ENCODE measurements at regions not wholly inside any gene's neighbourhood (a gene's known extent, or its start where the extent isn't known, plus 50 kb on each side); places are given as distances from the start of the nearest gene placed in this dataset.

- H3K36me3 ChIP-seq (ENCODE audit: low read depth, missing control alignments), result no peaks in the 10 kb centered on the region
- no peak overlapping the region for H3K4me3 ChIP-seq
- no peaks in the 10 kb centered on the region for H3K9me3 ChIP-seq
- intact Hi-C loops (cut with DNase I; ENCODE audit: low total_unique reads), result no loop called here
- 52 to 57% methylated on average over 6 of the region's 6 CpGs for WGBS, 2 donors
- no peaks in the 10 kb centered on the region for H3K4me1 ChIP-seq
- no peak overlapping the region for H3K27ac ChIP-seq
- no peak for DNase-seq
- H3K27me3 ChIP-seq, result no peaks in the 10 kb centered on the region
- TF ChIP-seq POLR2A (IDR thresholded peaks at IDR 0.05) (no peak), CTCF (IDR thresholded peaks at IDR 0.05) (no peak)
Measured at GRCh38 chr2:133957724-133958480, 296.0 kb upstream of the MGAT5 start.

GRCh38 chr2:133959066-133959465 is 294.8 kb upstream of the MGAT5 start:
- WGBS, 2 donors, result 89 to 92% methylated on average over 1 of the region's 1 CpG
- no peaks in the 10 kb centered on the region for H3K36me3 ChIP-seq (ENCODE audit: low read depth, missing control alignments)
- intact Hi-C loops (cut with DNase I; ENCODE audit: low total_unique reads), result no loop called here
- H3K27me3 ChIP-seq, result no peaks in the 10 kb centered on the region
- H3K9me3 ChIP-seq, result no peaks in the 10 kb centered on the region
- no peak overlapping the region for H3K27ac ChIP-seq
- TF ChIP-seq POLR2A (IDR thresholded peaks at IDR 0.05) (no peak), CTCF (IDR thresholded peaks at IDR 0.05) (no peak)
- no peak for DNase-seq
- no peaks in the 10 kb centered on the region for H3K4me1 ChIP-seq
- H3K4me3 ChIP-seq, result no peak overlapping the region

GRCh38 chr2:133966720-133967304 is 287.1 kb upstream of the MGAT5 start:
- H3K9me3 ChIP-seq, result no peaks in the 10 kb centered on the region
- no peaks in the 10 kb centered on the region for H3K27me3 ChIP-seq
- no peak overlapping the region for H3K4me3 ChIP-seq
- H3K4me1 ChIP-seq, result no peaks in the 10 kb centered on the region
- WGBS, 2 donors, result 73 to 77% methylated on average over 4 of the region's 4 CpGs
- no peaks in the 10 kb centered on the region for H3K36me3 ChIP-seq (ENCODE audit: low read depth, missing control alignments)
- intact Hi-C loops (cut with DNase I; ENCODE audit: low total_unique reads), result no loop called here
- no peak for TF ChIP-seq POLR2A (IDR thresholded peaks at IDR 0.05)
- no peak for TF ChIP-seq CTCF (IDR thresholded peaks at IDR 0.05)
- DNase-seq, result no peak
- no peak overlapping the region for H3K27ac ChIP-seq

GRCh38 chr2:133967326-133967725 is 286.5 kb upstream of the MGAT5 start:
- no peaks in the 10 kb centered on the region for H3K27me3 ChIP-seq
- H3K9me3 ChIP-seq, result no peaks in the 10 kb centered on the region
- no peak overlapping the region for H3K4me3 ChIP-seq
- no peak overlapping the region for H3K27ac ChIP-seq
- DNase-seq, result no peak
- no peaks in the 10 kb centered on the region for H3K36me3 ChIP-seq (ENCODE audit: low read depth, missing control alignments)
- TF ChIP-seq CTCF (IDR thresholded peaks at IDR 0.05) (no peak), POLR2A (IDR thresholded peaks at IDR 0.05) (no peak)
- H3K4me1 ChIP-seq, result no peaks in the 10 kb centered on the region
- intact Hi-C loops (cut with DNase I; ENCODE audit: low total_unique reads), result no loop called here
- 86 to 93% methylated on average over 3 to 4 of the region's 4 CpGs for WGBS, 2 donors

- WGBS, 2 donors, result 93 to 95% methylated on average over 3 of the region's 3 CpGs
- H3K4me1 ChIP-seq, result peaks cover 3% of the 10 kb centered on the region
- no peak for TF ChIP-seq CTCF (IDR thresholded peaks at IDR 0.05)
- TF ChIP-seq POLR2A (IDR thresholded peaks at IDR 0.05), result no peak
- no peaks in the 10 kb centered on the region for H3K36me3 ChIP-seq (ENCODE audit: low read depth, missing control alignments)
- no peak overlapping the region for H3K27ac ChIP-seq
- H3K4me3 ChIP-seq, result no peak overlapping the region
- intact Hi-C loops (cut with DNase I; ENCODE audit: low total_unique reads), result no loop called here
- DNase-seq, result no peak
- no peaks in the 10 kb centered on the region for H3K9me3 ChIP-seq
- H3K27me3 ChIP-seq, result no peaks in the 10 kb centered on the region
Measured at GRCh38 chr2:133968446-133968845, 285.4 kb upstream of the MGAT5 start.
